ENCODE measurements at regions not wholly inside any gene's neighbourhood (a gene's known extent, or its start where the extent isn't known, plus 50 kb on each side); places are given as distances from the start of the nearest gene placed in this dataset.

- no peak for TF ChIP-seq POLR2AphosphoS5 (IDR thresholded peaks at IDR 0.05; ENCODE audit: borderline replicate concordance, low read depth, low read length)
- no peak for TF ChIP-seq EZH2 (IDR thresholded peaks at IDR 0.05)
Measured at GRCh38 chr2:56615760-56616159, 432.0 kb downstream of the CCDC85A start.
